ENCODE measurements at regions not wholly inside any gene's neighbourhood (a gene's known extent, or its start where the extent isn't known, plus 50 kb on each side); places are given as distances from the start of the nearest gene placed in this dataset.

DNA sequence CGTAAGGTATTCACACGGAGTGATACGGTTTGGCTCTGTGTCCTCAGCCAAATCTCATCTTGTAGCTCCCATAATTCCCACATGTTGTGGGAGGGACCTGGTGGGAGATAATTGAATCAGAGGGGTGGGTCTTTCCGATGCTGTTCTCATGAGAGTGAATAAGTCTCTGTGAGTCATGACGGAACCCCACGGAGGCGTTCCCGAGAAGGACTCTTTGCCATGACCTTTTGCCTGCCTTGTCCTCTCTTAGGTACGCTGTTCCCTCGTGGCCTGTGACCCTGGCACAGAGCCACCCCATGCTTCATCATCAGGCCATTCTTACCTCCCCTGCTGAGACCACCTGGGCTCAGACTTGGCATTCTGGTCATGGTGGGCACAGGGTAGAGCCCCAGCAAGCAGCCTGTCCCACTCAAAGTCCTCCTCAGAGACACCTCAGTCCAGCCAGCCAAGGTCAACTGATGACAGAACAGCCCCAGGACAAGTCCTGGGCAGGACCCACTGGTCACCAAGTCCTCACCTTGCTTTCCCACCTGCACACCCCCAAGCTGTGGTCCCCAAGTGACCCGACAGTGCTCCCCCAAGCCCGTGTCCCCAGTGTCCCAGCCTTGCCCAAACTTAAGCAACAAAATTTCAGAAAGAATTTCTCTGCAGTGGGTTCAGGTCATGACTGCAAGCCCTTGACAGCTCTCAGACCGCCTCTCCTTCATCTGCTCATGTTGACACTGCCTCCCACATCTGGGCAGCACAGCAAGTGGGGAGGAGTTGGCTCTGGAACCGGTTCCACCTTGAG lies 158.4 kb downstream of the ACTL8 start:
- Mint-ChIP-seq H3K4me1 (ENCODE audit: low read depth in 2 of 2) (no peaks in the 10 kb centered on the region), H3K9me3 (no peaks in the 10 kb centered on the region), H3K4me3 (no peak overlapping the region), H3K27ac (no peak overlapping the region), H3K36me3 (ENCODE audit: insufficient read depth) (no peaks in the 10 kb centered on the region), H3K27me3 (peaks cover 50 to 74% of the 10 kb centered on the region in 2 donors)
- DNase-seq (no peak), ATAC-seq (replicated peaks) (no peak)

DNA sequence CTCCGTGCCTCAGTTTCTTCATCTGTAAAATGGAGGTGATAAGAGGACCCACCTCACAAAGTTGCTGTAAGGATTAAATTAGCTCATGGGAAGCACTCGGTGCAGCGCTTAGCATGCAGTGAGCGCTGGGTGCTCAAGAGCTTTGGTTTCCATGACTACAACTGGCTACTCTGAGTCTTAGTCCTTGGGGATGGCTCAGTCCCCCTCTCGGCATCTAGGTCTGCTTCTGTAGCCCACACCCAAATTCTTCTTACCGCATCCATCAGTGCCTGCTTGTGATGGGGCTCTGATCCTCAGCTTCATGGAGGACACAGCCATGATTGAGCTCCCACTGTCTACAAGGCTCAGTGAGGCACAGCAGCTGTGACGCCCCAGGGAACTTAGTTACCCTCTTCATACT lies 159.0 kb downstream of the ACTL8 start:
- DNase-seq, result no peak

DNA sequence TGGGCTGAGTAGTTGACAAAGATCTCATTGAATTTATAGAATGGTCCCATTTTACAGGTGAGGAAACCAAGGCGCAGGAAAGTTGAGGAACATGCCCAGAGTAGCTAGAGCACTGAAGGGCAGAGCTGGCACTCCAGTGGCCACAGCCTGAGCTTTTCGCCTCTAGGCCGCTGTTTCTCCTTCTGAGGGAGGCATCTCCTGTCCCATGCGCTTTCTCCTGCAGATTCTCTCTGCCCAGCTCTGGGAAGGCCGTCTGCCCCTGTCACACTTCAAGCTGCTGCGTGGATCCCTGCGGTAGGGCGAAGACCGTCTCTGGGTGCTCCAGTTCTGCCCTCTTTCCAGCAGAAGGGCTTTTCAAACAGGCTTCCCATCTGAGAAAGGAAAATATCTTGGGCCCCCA lies 159.9 kb downstream of the ACTL8 start:
- H3K27me3 Mint-ChIP-seq, result peaks cover 43 to 66% of the 10 kb centered on the region in 2 donors
- no peaks in the 10 kb centered on the region for H3K4me1 Mint-ChIP-seq (ENCODE audit: low read depth in 2 of 2)
- no peak overlapping the region for H3K4me3 Mint-ChIP-seq

More for the DNA sequence above, 159.0 kb downstream of the ACTL8 start:
- H3K36me3 Mint-ChIP-seq (ENCODE audit: insufficient read depth), result no peaks in the 10 kb centered on the region
- H3K27me3 Mint-ChIP-seq, result peaks cover 47 to 71% of the 10 kb centered on the region in 2 donors
- H3K9me3 Mint-ChIP-seq, result no peaks in the 10 kb centered on the region
- no peaks in the 10 kb centered on the region for H3K4me1 Mint-ChIP-seq (ENCODE audit: low read depth in 2 of 2)
- ATAC-seq (replicated peaks), result no peak
- H3K27ac Mint-ChIP-seq, result no peak overlapping the region
- H3K4me3 Mint-ChIP-seq, result no peak overlapping the region

DNA sequence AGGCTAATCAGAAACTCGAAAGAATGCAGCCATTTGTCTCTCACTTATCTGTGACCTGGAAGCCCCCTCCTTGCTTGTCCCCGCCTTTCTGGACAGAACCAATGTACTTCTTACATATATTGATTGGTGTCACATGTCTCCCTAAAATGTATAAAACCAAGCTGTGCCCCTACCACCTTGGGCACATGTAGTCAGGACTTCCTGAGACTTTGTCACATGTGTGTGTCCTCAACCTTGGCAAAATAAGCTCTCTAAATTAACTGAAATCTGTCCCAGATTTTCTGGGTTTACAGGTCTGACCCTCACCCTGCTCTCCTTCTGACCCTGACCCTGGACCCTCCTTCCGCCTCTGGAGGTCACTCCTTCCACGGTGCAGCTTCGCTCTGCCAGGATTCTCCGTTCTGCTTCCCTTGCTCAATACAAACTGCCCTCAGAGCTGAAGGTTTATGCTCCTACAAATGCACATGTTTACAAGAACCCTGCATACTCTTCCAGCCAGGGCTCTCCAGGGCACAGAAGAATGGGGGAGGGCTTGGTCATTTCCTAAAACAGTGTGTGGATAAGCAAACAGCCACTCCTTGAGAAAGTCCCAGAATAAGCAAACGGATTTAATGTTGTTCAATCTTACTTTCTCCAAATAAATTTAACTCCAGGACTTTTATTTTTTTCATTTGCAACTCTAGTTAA lies 160.5 kb downstream of the ACTL8 start:
- Mint-ChIP-seq H3K27ac (no peak overlapping the region), H3K4me3 (no peak overlapping the region), H3K36me3 (ENCODE audit: insufficient read depth) (no peaks in the 10 kb centered on the region), H3K27me3 (peaks cover 43 to 72% of the 10 kb centered on the region in 2 donors), H3K9me3 (no peaks in the 10 kb centered on the region), H3K4me1 (ENCODE audit: low read depth in 2 of 2) (no peaks in the 10 kb centered on the region)
- DNase-seq, result no peak
- ATAC-seq (replicated peaks), result no peak

More for the DNA sequence above, 159.9 kb downstream of the ACTL8 start:
- Mint-ChIP-seq H3K27ac (no peak overlapping the region), H3K9me3 (no peaks in the 10 kb centered on the region), H3K36me3 (ENCODE audit: insufficient read depth) (no peaks in the 10 kb centered on the region)
- no peak for ATAC-seq (replicated peaks)
- DNase-seq, result no peak

- no peak for DNase-seq
- Mint-ChIP-seq H3K4me3 (no peak overlapping the region), H3K27me3 (peaks cover 43 to 76% of the 10 kb centered on the region in 2 donors), H3K9me3 (no peaks in the 10 kb centered on the region), H3K4me1 (ENCODE audit: low read depth in 2 of 2) (no peaks in the 10 kb centered on the region), H3K27ac (no peak overlapping the region), H3K36me3 (ENCODE audit: insufficient read depth) (no peaks in the 10 kb centered on the region)
- ATAC-seq (replicated peaks), result no peak
These were observed 161.6 kb downstream of the ACTL8 start for GRCh38 chr1:17916702-17917101.

DNA sequence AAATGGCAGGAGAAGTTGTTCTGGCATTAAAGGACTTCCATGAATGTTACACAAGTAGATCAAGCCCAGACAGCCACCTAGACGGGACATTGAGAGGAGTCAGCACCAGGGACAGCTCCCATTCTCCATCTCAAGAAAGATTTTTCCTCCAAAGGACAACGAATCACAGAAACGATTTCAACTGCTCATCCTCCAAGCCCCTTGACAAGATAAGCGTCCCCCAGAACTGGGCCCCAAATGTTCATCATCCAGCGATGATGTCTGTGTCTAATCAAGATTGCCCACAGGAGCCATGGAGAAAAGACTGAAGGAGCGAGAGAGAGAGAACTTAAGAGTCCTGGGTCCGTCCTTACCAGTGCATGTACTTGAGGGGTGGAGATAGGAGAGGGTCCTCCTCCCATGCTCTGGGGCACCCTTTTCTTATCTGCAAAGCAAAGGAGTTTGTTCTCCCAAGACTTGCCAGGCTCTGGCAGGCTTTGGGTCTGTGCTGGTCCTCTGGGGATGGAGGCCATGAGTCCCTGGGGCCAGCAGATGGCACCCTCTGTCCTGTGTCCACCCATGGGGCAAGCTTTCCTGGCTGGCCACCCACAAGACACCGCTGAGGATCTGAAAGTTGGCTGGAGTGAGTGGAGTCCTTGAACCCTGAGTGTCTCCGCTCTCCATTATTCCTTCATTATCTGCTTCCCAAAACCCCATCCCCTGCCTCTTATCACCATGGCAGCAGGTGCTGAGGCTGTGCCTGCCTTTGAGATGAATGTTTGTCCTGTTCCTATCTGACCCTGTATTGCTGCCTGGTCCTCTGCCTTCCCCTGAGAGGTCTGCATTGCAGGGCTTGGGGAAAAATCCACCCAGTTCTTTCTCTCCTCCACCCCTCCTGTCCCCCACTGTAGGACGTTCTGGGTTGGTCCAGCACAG lies 164.6 kb downstream of the ACTL8 start:
- ATAC-seq (replicated peaks) (no peak), DNase-seq (no peak)
- H3K27ac Mint-ChIP-seq, result no peak overlapping the region
- H3K27me3 Mint-ChIP-seq, result peaks cover 36 to 76% of the 10 kb centered on the region in 2 donors
- no peaks in the 10 kb centered on the region for H3K4me1 Mint-ChIP-seq (ENCODE audit: low read depth in 2 of 2)
- no peak overlapping the region for H3K4me3 Mint-ChIP-seq
- H3K36me3 Mint-ChIP-seq (ENCODE audit: insufficient read depth), result no peaks in the 10 kb centered on the region
- no peaks in the 10 kb centered on the region for H3K9me3 Mint-ChIP-seq

DNA sequence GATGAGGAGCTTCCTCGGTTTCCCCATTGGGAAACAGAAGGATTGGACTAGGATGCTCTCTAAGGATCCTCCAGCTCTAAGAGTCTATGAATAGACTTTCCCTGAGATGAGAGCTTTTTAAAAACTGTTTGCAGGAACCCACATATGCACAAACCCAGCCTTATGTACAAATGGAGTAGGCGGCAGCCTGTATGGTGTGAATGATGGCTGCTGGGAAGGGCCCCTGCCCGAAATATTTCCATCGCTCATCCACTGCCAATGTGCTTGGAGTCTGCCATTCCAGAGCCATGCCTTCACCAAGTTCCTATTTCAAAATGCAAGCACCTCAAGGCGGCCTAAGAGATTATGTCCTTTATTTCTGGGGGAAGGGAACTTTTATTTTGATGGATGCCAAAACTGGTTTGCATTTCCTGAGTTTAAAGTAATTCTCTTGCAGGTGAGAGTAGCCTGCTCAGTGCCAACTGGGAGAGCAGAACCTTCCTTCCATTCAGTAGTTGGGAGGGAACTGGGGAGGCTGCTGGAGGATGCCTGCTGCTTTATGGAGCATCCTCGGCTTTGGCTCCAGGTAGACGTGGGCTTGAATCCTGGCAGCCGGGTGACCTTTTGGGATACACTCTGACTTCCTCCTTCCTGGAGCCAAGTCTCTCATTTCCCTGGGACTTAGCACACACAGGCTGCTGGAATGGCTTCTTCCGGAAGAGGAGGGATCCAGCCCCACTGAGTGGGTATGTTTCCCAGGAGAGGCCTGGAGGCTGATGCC lies 165.9 kb downstream of the ACTL8 start:
- no peak for DNase-seq
- ATAC-seq (replicated peaks), result no peak
- Mint-ChIP-seq H3K4me1 (ENCODE audit: low read depth in 2 of 2) (no peaks in the 10 kb centered on the region), H3K36me3 (ENCODE audit: insufficient read depth) (no peaks in the 10 kb centered on the region), H3K9me3 (no peaks in the 10 kb centered on the region), H3K27ac (no peak overlapping the region), H3K27me3 (peaks cover 31 to 74% of the 10 kb centered on the region in 2 donors), H3K4me3 (no peak overlapping the region)

- H3K9me3 Mint-ChIP-seq, result no peaks in the 10 kb centered on the region
- ATAC-seq (replicated peaks), result no peak
- H3K4me1 Mint-ChIP-seq (ENCODE audit: low read depth in 2 of 2), result no peaks in the 10 kb centered on the region
- no peaks in the 10 kb centered on the region for H3K36me3 Mint-ChIP-seq (ENCODE audit: insufficient read depth)
- H3K27ac Mint-ChIP-seq, result no peak overlapping the region
- DNase-seq, result no peak
- no peak overlapping the region for H3K4me3 Mint-ChIP-seq
- peaks cover 17 to 74% of the 10 kb centered on the region in 2 donors for H3K27me3 Mint-ChIP-seq
These were observed 167.7 kb downstream of the ACTL8 start for GRCh38 chr1:17922833-17923232.

- H3K36me3 Mint-ChIP-seq (ENCODE audit: insufficient read depth), result no peaks in the 10 kb centered on the region
- DNase-seq (no peak), ATAC-seq (replicated peaks) (no peak)
- no peaks in the 10 kb centered on the region for H3K9me3 Mint-ChIP-seq
- H3K27ac Mint-ChIP-seq, result no peak overlapping the region
- no peak overlapping the region for H3K4me3 Mint-ChIP-seq
- H3K4me1 Mint-ChIP-seq (ENCODE audit: low read depth in 2 of 2), result no peaks in the 10 kb centered on the region
- H3K27me3 Mint-ChIP-seq, result peaks cover 13 to 76% of the 10 kb centered on the region in 2 donors
These were observed 168.5 kb downstream of the ACTL8 start for GRCh38 chr1:17923666-17924065.

GRCh38 chr1:17924578-17924977 lies 169.4 kb downstream of the ACTL8 start:
- ATAC-seq (replicated peaks), result no peak
- Mint-ChIP-seq H3K36me3 (ENCODE audit: insufficient read depth) (no peaks in the 10 kb centered on the region), H3K9me3 (no peaks in the 10 kb centered on the region), H3K4me3 (no peak overlapping the region), H3K27ac (no peak overlapping the region), H3K4me1 (ENCODE audit: low read depth in 2 of 2) (no peaks in the 10 kb centered on the region), H3K27me3 (peaks cover 13 to 83% of the 10 kb centered on the region in 2 donors)
- DNase-seq, result no peak

DNA sequence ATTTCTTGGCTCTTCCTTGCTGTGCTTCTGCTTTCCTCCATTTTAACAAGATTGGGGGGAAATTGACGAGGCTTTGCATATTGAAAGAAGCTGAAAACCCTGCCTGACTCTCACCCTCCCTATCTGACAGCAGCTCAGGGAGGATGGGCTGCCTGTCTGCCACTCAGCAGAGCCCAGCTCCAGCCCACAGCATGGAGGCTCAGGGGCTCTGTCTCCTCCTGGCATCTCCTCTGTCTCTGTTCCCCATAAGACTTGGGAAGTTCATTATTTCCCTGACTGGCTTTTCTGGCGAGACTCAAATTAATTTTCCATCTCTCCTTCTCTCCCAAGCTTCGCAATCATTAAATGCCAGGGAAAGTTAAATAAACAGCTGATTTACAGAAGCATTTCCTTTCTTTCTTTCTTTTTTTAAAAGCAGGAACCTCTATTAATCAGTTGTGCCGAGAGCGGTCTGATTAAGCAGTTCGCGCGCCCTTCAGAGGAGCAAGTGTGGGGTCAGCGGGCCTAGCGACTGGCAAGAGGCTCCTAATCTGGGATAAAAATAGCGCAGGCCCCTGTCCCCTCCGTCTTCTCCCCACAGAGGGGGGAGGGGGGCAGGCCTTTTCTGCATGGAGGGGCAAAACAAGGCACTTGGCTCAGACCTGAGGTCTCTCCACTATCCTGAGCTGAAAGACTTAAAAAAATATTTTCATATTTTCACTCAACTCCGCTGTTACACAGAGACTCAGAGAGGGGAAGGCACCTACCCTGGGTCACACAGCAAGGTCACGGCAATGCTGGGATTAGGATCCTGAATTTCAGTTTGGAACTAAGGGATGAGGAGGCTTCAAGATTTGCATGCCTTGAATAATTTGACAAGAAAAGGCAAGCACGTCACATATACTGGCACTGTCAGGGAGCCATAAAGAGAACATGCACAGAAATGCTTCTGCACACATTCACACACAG lies 170.4 kb downstream of the ACTL8 start:
- DNase-seq (no peak), ATAC-seq (replicated peaks) (no peak)
- Mint-ChIP-seq H3K27me3 (peaks cover 13 to 81% of the 10 kb centered on the region in 2 donors), H3K4me1 (ENCODE audit: low read depth in 2 of 2) (no peaks in the 10 kb centered on the region), H3K4me3 (no peak overlapping the region), H3K36me3 (ENCODE audit: insufficient read depth) (no peaks in the 10 kb centered on the region), H3K27ac (no peak overlapping the region), H3K9me3 (no peaks in the 10 kb centered on the region)

- Mint-ChIP-seq H3K27ac (no peak overlapping the region), H3K9me3 (no peaks in the 10 kb centered on the region), H3K36me3 (ENCODE audit: insufficient read depth) (no peaks in the 10 kb centered on the region), H3K27me3 (peaks cover 12 to 79% of the 10 kb centered on the region in 2 donors), H3K4me1 (ENCODE audit: low read depth in 2 of 2) (no peaks in the 10 kb centered on the region), H3K4me3 (no peak overlapping the region)
- DNase-seq (no peak), ATAC-seq (replicated peaks) (no peak)
These were observed 171.8 kb downstream of the ACTL8 start for GRCh38 chr1:17926906-17927305.

Measured in effector memory CD8-positive, alpha-beta T cell (primary cell).